ENCODE measurements at regions not wholly inside any gene's neighbourhood (a gene's known extent, or its start where the extent isn't known, plus 50 kb on each side); places are given as distances from the start of the nearest gene placed in this dataset.

GRCh38 chr3:40701016-40701588 is 176.3 kb downstream of the ZNF621 start:
- no peak for TF ChIP-seq CTCF (IDR thresholded peaks at IDR 0.05 in 2 of 3, conservative IDR thresholded peaks at IDR 0.05 in 1 of 3; ENCODE audit: insufficient read depth in 2 of 3, low read depth in 1 of 3, low read length in 3 of 3)
- no peak for TF ChIP-seq ZNF232 (CRISPR knock-in tag; IDR thresholded peaks at IDR 0.05)
- TF ChIP-seq ARHGAP35 (IDR thresholded peaks at IDR 0.05; ENCODE audit: partially characterized antibody): no peak
- no peak for TF ChIP-seq ATF6 (CRISPR knock-in tag; IDR thresholded peaks at IDR 0.05)
- TF ChIP-seq ZNF146 (CRISPR knock-in tag; IDR thresholded peaks at IDR 0.05; ENCODE audit: unreplicated experiment): no peak
- no peak for TF ChIP-seq NFIX (CRISPR knock-in tag; IDR thresholded peaks at IDR 0.05; ENCODE audit: low read depth)
- no peak for TF ChIP-seq FOXA3 (CRISPR knock-in tag; conservative IDR thresholded peaks at IDR 0.05 in 1 of 2, IDR thresholded peaks at IDR 0.05 in 1 of 2)
- no peak for TF ChIP-seq ZNF644 (tag; IDR thresholded peaks at IDR 0.05; ENCODE audit: low read depth)
- no peak for TF ChIP-seq EZH2 (IDR thresholded peaks at IDR 0.05; ENCODE audit: borderline replicate concordance, low read depth, low read length)
